ENCODE measurements at regions not wholly inside any gene's neighbourhood (a gene's known extent, or its start where the extent isn't known, plus 50 kb on each side); places are given as distances from the start of the nearest gene placed in this dataset.

- TF ChIP-seq CTCF (conservative IDR thresholded peaks at IDR 0.05; ENCODE audit: low read depth, low read length), result no peak
- no peak for DNase-seq (ENCODE audit: low read depth)
- no peak overlapping the region for H3K4me3 ChIP-seq (ENCODE audit: low read depth, low read length)
These were observed 1568.3 kb downstream of the AMY1C start for GRCh38 chr1:105317976-105318375.

GRCh38 chr1:105326886-105327285, 1577.2 kb downstream of the AMY1C start:
- no peak for TF ChIP-seq CTCF (conservative IDR thresholded peaks at IDR 0.05; ENCODE audit: low read depth, low read length)
- DNase-seq (ENCODE audit: low read depth), result no peak

DNA sequence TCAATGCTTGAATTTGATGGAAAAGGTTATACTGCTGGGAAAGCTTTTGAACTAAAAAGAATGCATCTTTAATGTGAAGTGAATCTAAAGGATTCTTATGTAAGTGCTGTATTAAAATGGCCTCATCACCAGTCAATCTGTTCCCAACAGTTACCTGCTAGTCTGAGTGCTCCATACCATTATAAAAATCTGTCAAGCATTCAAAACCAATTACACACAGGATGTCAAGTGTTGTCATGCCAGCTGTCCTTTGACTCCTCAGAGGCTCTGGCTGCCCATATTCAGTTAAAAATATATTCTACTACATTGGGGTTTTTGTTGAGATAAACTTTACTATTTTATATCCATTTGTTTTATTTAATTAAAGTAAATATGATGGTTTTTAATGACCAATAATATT, 1587.7 kb downstream of the AMY1C start:
- no peak for DNase-seq (ENCODE audit: low read depth)
- H3K4me3 ChIP-seq (ENCODE audit: low read depth, low read length), result no peak overlapping the region
- TF ChIP-seq CTCF (conservative IDR thresholded peaks at IDR 0.05; ENCODE audit: low read depth, low read length), result no peak

More at GRCh38 chr1:105326886-105327285, 1577.2 kb downstream of the AMY1C start:
- H3K4me3 ChIP-seq (ENCODE audit: low read depth, low read length), result no peak overlapping the region

DNA sequence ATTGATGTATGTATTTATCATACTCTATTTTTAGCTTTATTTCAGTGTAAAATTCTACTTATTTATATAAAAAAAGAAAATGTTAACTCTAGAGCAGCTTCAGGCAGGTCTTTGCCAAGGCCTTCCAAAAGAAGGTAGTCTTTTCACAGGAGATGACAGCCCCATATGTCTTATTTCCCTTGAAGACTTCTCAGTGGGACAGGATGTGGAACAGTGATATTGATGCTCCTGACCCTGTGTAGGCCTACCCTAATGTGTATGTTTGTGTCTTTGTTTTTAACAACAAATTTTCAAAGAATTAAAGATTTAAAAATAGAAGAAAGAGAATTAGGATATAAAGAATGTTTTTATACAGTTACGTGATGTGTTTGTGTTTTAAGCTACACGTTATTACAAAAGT, 1593.6 kb downstream of the AMY1C start:
- TF ChIP-seq CTCF (conservative IDR thresholded peaks at IDR 0.05; ENCODE audit: low read depth, low read length), result no peak
- H3K4me3 ChIP-seq (ENCODE audit: low read depth, low read length), result no peak overlapping the region
- DNase-seq (ENCODE audit: low read depth), result no peak

GRCh38 chr1:105359457-105359856, 1609.8 kb downstream of the AMY1C start:
- DNase-seq (ENCODE audit: low read depth), result no peak
- no peak for TF ChIP-seq CTCF (conservative IDR thresholded peaks at IDR 0.05; ENCODE audit: low read depth, low read length)
- H3K4me3 ChIP-seq (ENCODE audit: low read depth, low read length), result no peak overlapping the region

DNA sequence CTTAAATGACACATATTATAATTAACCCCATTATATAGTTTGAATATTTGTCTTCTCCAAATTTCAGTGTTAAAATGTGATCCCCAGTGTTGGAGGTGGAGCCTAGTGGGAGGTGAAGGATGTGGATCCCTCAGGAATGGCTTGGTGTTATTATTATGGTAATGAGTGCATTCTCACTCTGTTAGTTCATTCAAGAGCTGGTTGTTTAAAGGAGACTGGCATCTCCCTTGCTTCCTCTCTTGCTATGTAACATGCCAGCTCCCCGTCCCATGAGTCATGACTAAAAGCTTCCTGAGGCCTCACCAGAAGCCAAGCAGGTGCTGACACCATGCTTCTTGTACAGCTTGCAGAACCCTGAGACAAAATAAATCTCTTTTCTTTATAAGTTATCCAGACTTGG, 1612.7 kb downstream of the AMY1C start:
- TF ChIP-seq CTCF (conservative IDR thresholded peaks at IDR 0.05; ENCODE audit: low read depth, low read length), result no peak
- no peak for DNase-seq (ENCODE audit: low read depth)
- no peak overlapping the region for H3K4me3 ChIP-seq (ENCODE audit: low read depth, low read length)

- no peak for DNase-seq (ENCODE audit: low read depth)
- H3K4me3 ChIP-seq (ENCODE audit: low read depth, low read length), result no peak overlapping the region
- TF ChIP-seq CTCF (conservative IDR thresholded peaks at IDR 0.05; ENCODE audit: low read depth, low read length), result no peak
These were observed 1618.7 kb downstream of the AMY1C start for GRCh38 chr1:105368446-105368845.

All from choroid plexus epithelial cell (primary cell).